ENCODE measurements at regions not wholly inside any gene's neighbourhood (a gene's known extent, or its start where the extent isn't known, plus 50 kb on each side); places are given as distances from the start of the nearest gene placed in this dataset.

DNA sequence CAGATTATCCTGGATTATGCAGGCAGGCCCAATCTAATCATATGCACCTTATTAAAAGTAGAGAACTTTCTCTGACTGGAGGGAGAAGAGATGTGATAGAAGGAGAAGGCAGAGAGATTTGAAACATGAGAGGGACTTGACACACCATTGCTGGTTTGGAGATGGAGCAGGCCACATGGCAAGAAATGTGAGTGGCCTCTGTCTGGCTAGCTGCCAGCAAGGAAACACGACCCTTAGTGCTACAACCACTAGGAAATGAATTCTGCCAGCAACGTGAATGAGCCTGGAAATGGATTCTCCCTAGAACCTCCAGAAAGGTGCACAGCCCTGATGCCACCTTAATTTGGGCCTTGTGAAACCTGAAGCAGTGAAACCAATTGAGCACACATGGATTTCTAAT, 79.5 kb upstream of the MBNL3 start:
- peak; percentile 4 for DNase-seq

DNA sequence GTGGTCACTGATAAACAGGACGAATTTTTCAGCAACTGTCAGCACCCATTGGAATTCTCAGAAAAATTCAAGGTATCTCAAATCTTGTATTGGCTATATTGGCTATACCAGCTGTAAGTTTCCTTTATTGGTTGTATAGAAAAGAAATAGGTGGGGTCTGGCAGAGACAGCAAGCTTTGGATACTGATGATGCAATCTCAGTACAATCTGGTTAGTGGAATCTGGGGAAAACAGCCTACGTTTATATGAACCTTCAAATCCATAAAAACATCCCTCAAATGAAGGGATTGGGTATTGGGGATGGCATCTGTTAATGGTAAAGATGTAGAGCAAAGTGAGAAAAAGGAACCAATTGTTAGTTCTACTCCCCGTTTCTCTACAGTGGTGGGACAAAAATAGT, 76.4 kb upstream of the MBNL3 start:
- no peak for DNase-seq

DNA sequence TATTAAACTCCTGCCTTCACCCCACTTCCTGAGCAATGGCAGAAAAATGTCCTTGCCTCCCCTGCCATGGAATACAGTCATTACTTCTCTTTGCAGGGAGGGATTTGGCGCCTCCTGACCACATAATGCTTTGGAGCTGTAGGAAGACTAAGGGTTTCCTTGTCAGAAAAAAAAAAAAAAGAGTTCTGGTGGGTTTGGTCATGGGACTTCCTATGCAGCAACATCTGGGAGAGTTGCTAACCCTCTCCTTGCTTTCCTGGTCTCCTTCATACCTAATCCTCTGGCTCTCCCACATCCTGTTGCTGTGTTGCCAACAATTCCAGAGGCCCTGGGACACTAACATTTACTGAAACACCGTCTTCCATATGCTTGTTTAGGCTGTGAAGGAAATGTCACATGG, 75.1 kb upstream of the MBNL3 start:
- DNase-seq: no peak

DNA sequence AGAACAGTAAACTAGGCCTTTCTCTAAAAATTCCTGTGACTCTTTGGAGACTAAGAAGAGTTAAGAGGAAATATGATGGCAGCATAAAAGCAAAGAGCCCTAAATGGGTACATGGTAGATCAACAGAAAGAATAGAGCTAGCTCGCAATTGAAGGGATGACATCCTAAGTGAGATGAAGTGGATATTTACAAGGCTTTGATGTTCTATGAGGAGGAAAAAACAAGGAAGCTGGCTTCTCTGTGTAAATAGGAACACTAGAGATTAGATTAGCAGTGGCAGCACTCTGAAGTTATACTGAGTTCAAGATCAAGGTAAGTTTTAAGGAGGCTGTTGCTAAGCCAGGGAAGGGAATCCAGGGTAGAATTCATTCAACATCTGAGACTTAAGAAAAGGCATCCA, 73.1 kb upstream of the MBNL3 start:
- DNase-seq: no peak

DNA sequence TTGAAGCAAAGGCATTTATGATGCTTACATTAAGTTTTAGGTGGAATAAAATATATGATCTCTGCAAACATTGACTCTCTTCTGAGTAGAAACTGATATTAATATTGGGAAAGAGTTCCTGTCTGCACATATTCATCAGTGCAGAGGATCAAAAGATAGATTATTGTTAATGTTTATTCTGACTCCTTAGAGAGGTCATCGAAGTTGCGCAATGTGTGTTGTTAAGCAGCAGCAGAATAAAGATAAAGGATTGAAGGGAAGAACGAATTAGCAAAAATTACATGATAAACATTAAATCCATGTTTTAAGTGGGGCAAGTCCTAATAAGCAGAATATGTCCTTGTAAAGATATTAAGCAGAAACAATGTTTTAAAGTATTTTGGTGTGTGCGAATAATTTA, 72.6 kb upstream of the MBNL3 start:
- DNase-seq: no peak

DNA sequence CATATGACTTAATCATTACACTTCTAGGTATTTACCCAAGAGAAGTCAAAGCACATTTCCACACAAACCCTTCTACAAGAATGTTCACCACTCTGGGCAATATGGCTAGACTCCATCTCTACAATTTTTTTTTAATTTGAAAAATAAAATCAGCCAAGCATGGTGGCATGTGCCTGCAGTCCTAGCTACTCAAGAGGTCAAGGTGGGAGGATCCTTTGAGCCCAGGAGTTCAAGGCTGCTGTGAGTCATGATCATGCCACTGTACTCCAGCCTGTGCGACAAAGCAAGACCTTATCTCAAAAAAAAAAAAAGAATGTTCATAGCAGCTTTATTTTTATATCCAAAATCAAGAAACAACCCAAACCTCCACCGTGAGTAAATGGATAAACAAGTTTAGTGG, 70.3 kb upstream of the MBNL3 start:
- DNase-seq: no peak

DNA sequence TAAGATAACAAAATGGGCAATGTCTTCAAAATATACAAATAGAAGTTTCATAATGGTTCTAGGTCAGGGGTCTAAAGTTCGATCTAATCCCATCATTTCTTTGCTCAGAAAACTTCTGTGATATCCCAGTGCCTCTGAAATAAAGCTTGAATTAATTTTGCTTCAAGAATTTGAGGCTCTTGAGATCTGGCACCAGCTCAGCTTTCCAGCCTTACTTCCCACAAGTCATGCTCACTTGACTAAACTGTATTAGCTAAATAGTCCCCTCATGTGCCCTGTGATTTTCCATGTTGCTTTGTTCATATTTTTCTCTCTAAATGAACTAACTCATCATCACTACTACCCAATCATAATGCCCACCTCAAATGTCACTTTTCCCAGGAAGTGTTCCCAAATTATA, 50.8 kb upstream of the MBNL3 start:
- no peak for DNase-seq
